Large intestine (tissue), 3 donors: ENCODE measurements at regions not wholly inside any gene's neighbourhood (a gene's known extent, or its start where the extent isn't known, plus 50 kb on each side); places are given as distances from the start of the nearest gene placed in this dataset.
"Not testable (repeated sequence)": the region's sequence is repeated elsewhere in the genome, so short reads cannot be mapped to it uniquely, and the experiment has no call there.

ENCODE experiments used
- DNase-seq, 2 donors: peaks; one replicate each; pipeline versions ENCODE4 v3.0.0 to v3.0.0-alpha.2; 2013
- H3K27ac ChIP-seq: one replicate; pipeline ENCODE4 v1.5.1; 2013; ENCODE audit warnings: low read length
- H3K27me3 ChIP-seq: 2 replicates; pipeline ENCODE4 v1.6.1; 2013; ENCODE audit warnings: low read length; ENCODE audit not compliant: control insufficient read depth, insufficient read depth
- H3K36me3 ChIP-seq: 2 replicates; pipeline ENCODE4 v1.6.1; 2013; ENCODE audit warnings: low read length; ENCODE audit not compliant: control insufficient read depth, insufficient read depth
- H3K4me1 ChIP-seq: one replicate; pipeline ENCODE4 v1.6.1; 2013; ENCODE audit warnings: low read length; ENCODE audit not compliant: control insufficient read depth, insufficient read depth
- H3K4me3 ChIP-seq: one replicate; pipeline ENCODE4 v1.5.1; 2013; ENCODE audit warnings: low read length
- H3K9me3 ChIP-seq: one replicate; pipeline ENCODE4 v1.6.1; 2013; ENCODE audit warnings: mild to moderate bottlenecking, low read depth, low read length, moderate library complexity; ENCODE audit not compliant: control insufficient read depth
- WGBS: methylation state at CpG from one replicate; pipeline ENCODE4 v1.1.5; 2013; ENCODE audit warnings: low lambda C conversion rate; ENCODE audit not compliant: insufficient coverage; 5-methylcytosine and 5-hydroxymethylcytosine counted together

- no peak for DNase-seq
- Histone ChIP-seq H3K9me3 (no peaks in the 10 kb centered on the region), H3K36me3 (no peaks in the 10 kb centered on the region), H3K4me3 (no peak overlapping the region), H3K27ac (no peak overlapping the region), H3K27me3 (no peaks in the 10 kb centered on the region), H3K4me1 (no peaks in the 10 kb centered on the region)
- WGBS = no CpG with 5 or more reads among the region's 4 CpGs
These were observed 106.8 kb downstream of the DMRT2 start for GRCh38 chr9:1156794-1157550.

- WGBS = no CpG with 5 or more reads among the region's 1 CpG
- Histone ChIP-seq H3K36me3 (no peaks in the 10 kb centered on the region), H3K27ac (no peak overlapping the region), H3K4me1 (no peaks in the 10 kb centered on the region), H3K9me3 (no peaks in the 10 kb centered on the region), H3K4me3 (no peak overlapping the region), H3K27me3 (no peaks in the 10 kb centered on the region)
- DNase-seq = no peak
These were observed 107.7 kb downstream of the DMRT2 start for GRCh38 chr9:1157836-1158235.

- no CpG with 5 or more reads among the region's 3 CpGs for WGBS
- no peak overlapping the region for H3K27ac ChIP-seq
- no peak for DNase-seq
These were observed 120.8 kb downstream of the DMRT2 start for GRCh38 chr9:1170918-1171317.

GRCh38 chr9:1171546-1171945 lies 121.4 kb downstream of the DMRT2 start:
- DNase-seq = no peak
- Histone ChIP-seq H3K4me1 (no peaks in the 10 kb centered on the region), H3K27me3 (no peaks in the 10 kb centered on the region), H3K36me3 (no peaks in the 10 kb centered on the region), H3K27ac (no peak overlapping the region), H3K9me3 (no peaks in the 10 kb centered on the region), H3K4me3 (no peak overlapping the region)
- WGBS = 83% methylated on average over 1 of the region's 5 CpGs

More at GRCh38 chr9:1170918-1171317, 120.8 kb downstream of the DMRT2 start:
- Histone ChIP-seq H3K36me3 (no peaks in the 10 kb centered on the region), H3K4me3 (no peak overlapping the region), H3K9me3 (no peaks in the 10 kb centered on the region), H3K4me1 (no peaks in the 10 kb centered on the region), H3K27me3 (no peaks in the 10 kb centered on the region)

- H3K4me1 ChIP-seq = no peaks in the 10 kb centered on the region
- no peaks in the 10 kb centered on the region for H3K36me3 ChIP-seq
- no CpG with 5 or more reads among the region's 3 CpGs for WGBS
- H3K27me3 ChIP-seq = no peaks in the 10 kb centered on the region
- DNase-seq = no peak
- no peaks in the 10 kb centered on the region for H3K9me3 ChIP-seq
- no peak overlapping the region for H3K27ac ChIP-seq
- no peak overlapping the region for H3K4me3 ChIP-seq
These were observed 123.1 kb downstream of the DMRT2 start for GRCh38 chr9:1173211-1173610.

GRCh38 chr9:1173993-1174392 lies 123.8 kb downstream of the DMRT2 start:
- DNase-seq = no peak
- Histone ChIP-seq H3K27me3 (no peaks in the 10 kb centered on the region), H3K36me3 (no peaks in the 10 kb centered on the region), H3K4me1 (no peaks in the 10 kb centered on the region), H3K27ac (no peak overlapping the region), H3K4me3 (no peak overlapping the region), H3K9me3 (no peaks in the 10 kb centered on the region)
- 33% methylated on average over 1 of the region's 6 CpGs for WGBS

GRCh38 chr9:1179366-1179765 lies 129.2 kb downstream of the DMRT2 start:
- no peaks in the 10 kb centered on the region for H3K9me3 ChIP-seq
- no peak overlapping the region for H3K4me3 ChIP-seq
- no peak overlapping the region for H3K27ac ChIP-seq
- 80% methylated on average over 1 of the region's 2 CpGs for WGBS
- H3K36me3 ChIP-seq = no peaks in the 10 kb centered on the region
- DNase-seq = no peak
- no peaks in the 10 kb centered on the region for H3K27me3 ChIP-seq
- H3K4me1 ChIP-seq = no peaks in the 10 kb centered on the region

- no peaks in the 10 kb centered on the region for H3K36me3 ChIP-seq
- H3K4me3 ChIP-seq = no peak overlapping the region
- no peak for DNase-seq
- no peaks in the 10 kb centered on the region for H3K9me3 ChIP-seq
- no peaks in the 10 kb centered on the region for H3K27me3 ChIP-seq
- no peaks in the 10 kb centered on the region for H3K4me1 ChIP-seq
- no peak overlapping the region for H3K27ac ChIP-seq
These were observed 134.0 kb downstream of the DMRT2 start for GRCh38 chr9:1184146-1184545.

GRCh38 chr9:1187137-1187536 lies 137.0 kb downstream of the DMRT2 start:
- H3K36me3 ChIP-seq, H3K4me3 ChIP-seq, H3K27ac ChIP-seq, H3K9me3 ChIP-seq, H3K27me3 ChIP-seq, DNase-seq, H3K4me1 ChIP-seq: not testable (repeated sequence)
- no CpG with 5 or more reads among the region's 9 CpGs for WGBS

GRCh38 chr9:1195636-1196035 lies 145.5 kb downstream of the DMRT2 start:
- WGBS = no CpG with 5 or more reads among the region's 5 CpGs

GRCh38 chr9:1198085-1198484 lies 147.9 kb downstream of the DMRT2 start:
- Histone ChIP-seq H3K36me3 (no peaks in the 10 kb centered on the region), H3K27ac (no peak overlapping the region), H3K27me3 (no peaks in the 10 kb centered on the region), H3K4me1 (no peaks in the 10 kb centered on the region), H3K9me3 (no peaks in the 10 kb centered on the region), H3K4me3 (no peak overlapping the region)
- DNase-seq = no peak
- no CpG with 5 or more reads among the region's 1 CpG for WGBS

More at GRCh38 chr9:1195636-1196035, 145.5 kb downstream of the DMRT2 start:
- H3K27ac ChIP-seq, DNase-seq, H3K27me3 ChIP-seq, H3K4me1 ChIP-seq, H3K4me3 ChIP-seq, H3K36me3 ChIP-seq, H3K9me3 ChIP-seq: not testable (repeated sequence)
